GM15510 (cell line): ENCODE measurements at regions not wholly inside any gene's neighbourhood (a gene's known extent, or its start where the extent isn't known, plus 50 kb on each side); places are given as distances from the start of the nearest gene placed in this dataset.

Source experiments
- POLR2A ChIP-seq: IDR thresholded peaks from 3 replicates; pipeline ENCODE4 v1.6.1; 2011; ENCODE audit warnings: borderline replicate concordance; ENCODE audit not compliant: insufficient read length; ENCODE audit errors: extremely low read depth

DNA sequence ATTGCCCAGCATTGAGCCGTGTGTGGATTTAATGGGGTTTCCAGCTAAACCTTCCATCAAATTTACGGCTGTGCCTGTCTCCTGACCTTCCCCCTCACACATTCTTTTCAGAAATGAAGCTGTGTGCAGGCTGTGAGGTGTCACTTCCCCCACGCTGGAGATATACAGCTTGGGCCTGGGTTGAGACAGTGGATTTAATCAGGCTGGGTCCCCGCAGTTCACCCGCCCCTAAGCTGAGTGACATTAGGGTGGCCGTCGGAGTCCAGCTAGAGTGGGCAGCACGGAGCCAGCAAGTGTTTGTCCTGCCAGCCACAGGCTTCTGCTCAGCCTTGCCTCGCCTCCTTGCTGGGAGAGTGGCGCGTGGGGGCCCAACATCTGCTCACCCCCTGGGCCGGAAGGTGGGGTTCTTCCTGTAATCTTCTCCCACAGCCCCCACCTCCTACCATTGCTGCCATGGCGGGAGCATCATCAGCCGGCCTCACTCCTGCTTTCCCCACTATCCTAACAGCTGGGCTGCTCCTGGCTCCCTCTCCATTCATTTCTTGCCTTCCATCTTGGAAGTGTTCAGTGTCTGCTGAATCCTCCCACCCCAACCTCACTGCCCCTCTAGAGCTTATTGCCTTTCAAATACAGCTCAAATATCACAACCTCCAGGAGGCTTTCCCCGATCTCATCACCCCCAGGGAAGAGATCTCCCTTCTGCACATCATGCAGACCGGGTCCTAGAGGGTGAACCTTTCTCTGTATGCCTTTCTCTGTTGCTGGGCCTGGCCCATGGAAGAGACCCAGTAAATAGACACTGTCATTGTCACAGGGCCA, 149.0 kb downstream of the GLI2 start:
- no peak for TF ChIP-seq POLR2A

DNA sequence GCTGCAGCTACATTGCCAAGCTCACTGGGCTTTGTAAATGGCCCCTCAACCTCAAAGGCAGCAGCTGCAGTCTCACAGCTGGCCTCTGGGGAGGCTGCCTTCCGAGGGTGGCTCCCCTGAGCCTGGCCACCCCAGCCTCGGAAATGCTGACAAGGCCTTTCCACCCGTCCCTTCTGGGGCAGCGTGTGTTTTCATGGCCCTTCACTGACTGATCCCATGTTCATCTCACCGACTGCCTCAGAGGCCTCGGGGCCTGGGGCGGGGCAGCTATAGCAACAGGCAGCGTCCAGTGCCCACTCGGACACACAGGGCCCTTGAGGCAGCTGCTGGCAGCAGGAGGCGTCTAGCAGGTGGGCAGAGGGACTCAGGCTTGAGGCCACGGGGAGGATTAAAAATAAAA, 149.7 kb downstream of the GLI2 start:
- TF ChIP-seq POLR2A = no peak

GRCh38 chr2:120885749-120886148, 150.1 kb downstream of the GLI2 start:
- TF ChIP-seq POLR2A = no peak

DNA sequence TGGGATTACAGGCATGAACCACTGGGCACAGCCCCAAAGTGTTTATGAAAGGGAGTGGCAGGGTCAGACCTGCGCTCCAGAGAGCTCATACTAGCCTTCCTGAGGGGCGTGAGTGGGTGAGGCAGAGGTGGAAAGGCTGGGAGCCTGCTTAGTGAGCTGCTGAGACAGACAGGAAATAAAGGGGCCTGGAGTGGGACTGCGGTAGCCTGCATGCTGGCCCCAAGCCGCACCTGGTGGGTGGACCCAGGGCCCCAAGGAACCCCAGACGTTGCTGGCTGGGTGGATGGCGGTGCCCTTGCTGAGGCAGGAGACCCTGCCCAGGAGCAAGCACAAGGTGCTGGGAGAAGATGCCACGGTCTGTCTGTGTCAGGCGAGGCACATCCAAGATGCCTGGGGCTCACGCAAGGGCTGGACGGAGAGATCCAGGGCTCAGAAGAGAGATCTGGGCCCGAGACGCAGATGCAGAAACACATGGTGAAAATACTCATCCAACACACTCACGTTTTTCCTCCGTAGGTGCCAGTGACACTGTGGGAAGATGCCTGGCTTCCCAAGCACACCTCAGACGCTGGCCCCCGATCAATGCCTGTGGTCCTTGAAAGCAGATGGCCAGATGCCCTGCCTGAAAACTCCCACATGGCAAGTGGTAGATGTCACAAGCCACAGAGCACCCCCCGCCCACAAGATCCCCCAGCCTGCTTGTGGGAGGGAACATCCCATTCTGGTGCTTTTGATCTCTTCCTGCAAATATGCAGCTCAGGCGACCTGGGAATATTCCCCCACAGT, 151.1 kb downstream of the GLI2 start:
- no peak for TF ChIP-seq POLR2A

DNA sequence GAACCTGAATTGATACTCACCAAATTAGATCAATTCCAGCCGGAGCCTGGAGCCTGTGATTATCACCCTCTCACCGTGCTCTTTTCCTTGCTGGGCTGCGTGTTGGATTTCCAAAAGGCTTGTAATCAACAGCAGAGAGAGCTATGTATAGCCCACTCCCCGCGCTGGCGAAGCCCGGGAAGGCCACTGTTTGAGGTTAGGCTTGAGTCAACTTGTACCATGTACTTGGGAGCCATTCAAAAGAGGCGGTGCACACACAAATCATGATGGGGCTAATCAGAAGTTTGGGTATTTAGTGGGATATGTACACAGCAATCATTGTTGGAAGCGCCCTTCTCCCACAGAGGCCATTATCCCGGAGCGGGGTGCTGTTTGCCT, 151.6 kb downstream of the GLI2 start:
- TF ChIP-seq POLR2A = no peak

DNA sequence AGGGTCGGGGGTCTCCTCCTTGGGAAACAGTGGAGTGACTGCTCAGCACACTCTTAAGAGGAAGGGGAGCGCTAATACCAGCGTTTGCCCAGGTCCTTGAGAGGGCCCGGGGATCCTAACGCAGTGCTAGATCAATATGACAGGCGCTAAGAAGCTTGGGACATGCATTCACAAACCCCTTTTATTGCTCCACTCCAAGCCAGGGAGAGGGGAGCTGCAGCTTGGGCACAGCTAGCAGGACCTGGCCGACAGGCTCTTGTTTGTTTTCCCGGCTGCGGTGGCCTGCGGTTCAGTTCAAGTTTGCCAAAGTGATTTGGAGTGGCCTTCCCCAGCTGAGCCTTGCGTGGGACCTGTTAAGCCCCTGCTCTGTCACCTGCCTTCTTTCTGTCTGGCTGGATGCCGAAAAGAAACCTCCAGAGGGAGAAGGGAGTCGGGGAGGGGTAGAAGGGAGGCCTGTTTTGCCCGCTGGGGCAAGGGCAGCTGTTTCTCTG, 152.1 kb downstream of the GLI2 start:
- no peak for TF ChIP-seq POLR2A

GRCh38 chr2:120888851-120889250, 153.2 kb downstream of the GLI2 start:
- no peak for TF ChIP-seq POLR2A

DNA sequence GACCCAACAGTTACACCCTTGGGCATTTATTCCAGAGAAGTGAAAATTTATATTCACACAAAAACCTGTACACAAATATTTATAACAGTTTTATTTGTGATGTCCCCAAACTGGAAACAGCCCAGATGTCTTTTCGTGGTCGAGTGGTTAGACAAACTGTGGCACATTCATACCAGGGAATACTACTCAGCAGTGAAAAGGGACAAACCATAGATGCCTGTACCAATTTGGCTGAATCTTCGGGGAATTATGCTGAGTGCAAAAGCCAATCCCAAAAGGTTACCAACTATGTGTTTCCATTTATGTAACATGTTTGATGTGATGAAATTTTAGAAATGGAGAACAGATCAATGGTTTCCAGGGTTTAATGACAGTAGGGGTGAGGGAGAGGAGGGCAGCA, 154.3 kb downstream of the GLI2 start:
- no peak for TF ChIP-seq POLR2A

GRCh38 chr2:120890566-120891360, 155.1 kb downstream of the GLI2 start:
- TF ChIP-seq POLR2A = no peak

DNA sequence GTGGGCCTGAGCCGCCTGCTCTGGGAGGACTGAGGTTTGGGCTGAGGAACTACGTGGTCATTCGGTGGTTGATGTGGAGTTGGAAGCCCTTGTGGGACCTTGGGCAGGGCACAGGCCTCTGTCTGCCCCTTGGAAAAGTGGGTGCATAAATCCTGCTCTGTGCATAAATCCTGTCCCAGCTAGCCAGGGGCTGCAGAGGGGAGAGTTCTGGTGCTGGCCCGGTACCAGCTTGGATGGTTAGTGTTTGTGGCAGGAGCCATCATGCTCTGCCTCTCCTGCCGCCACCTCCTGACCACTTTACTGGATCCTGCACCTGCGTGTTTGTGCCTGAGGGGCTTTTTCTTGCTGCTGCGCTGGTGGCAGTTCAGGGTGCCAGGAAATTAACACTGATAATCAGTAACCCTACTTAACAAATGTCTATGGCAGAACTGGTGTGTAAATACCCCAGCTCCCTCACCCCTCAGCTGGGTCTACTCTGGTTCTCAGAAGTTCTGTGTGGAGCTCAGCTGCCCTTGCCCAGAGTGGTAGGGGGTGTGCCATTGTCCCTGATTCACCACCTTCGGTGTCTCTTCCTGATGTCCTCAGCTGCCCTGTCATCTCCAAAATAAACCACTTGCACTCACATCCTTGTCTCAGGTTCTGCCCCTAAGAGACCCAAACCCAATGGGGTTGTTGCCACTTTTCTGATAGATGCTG, 156.8 kb downstream of the GLI2 start:
- no peak for TF ChIP-seq POLR2A

- no peak for TF ChIP-seq POLR2A
Measured at GRCh38 chr2:120892967-120893667, 157.4 kb downstream of the GLI2 start.

DNA sequence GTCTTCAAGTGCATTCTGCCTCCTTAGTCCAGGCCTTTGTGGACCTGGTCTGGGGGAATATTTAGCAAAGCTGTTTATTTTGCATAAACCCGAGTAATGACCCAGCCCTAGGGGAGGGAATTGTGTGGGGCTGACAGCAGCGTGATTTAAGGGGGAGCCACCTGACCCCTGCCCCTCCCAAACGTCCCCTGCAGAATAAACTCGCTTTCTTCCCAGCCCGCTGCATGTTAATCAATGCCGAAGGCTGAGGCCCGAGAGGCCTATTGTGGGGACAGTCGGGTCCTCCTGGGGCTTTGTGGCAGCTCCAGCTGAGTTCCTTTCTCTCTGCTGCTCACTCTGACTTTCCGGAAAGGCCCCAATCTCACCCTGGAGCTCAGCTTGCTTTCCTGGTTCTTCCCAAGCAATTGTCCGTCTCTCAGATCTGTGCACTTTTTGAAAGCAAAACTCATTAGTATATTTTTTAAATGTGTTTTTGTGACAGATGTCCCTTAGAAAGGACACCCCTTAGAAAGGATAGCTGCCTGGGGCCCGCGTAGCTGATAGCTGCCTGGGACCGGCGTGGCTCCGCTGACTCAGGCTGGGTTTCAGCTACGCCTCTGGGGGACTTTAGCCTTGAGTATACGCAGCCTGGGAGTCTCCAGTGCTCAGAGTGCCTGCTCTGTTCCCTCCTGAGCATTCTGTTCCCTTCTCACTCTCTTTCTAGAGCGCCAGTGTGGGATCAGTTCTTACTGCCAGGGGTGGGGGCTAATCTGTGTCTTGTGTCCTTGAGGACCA, 158.3 kb downstream of the GLI2 start:
- TF ChIP-seq POLR2A = no peak

DNA sequence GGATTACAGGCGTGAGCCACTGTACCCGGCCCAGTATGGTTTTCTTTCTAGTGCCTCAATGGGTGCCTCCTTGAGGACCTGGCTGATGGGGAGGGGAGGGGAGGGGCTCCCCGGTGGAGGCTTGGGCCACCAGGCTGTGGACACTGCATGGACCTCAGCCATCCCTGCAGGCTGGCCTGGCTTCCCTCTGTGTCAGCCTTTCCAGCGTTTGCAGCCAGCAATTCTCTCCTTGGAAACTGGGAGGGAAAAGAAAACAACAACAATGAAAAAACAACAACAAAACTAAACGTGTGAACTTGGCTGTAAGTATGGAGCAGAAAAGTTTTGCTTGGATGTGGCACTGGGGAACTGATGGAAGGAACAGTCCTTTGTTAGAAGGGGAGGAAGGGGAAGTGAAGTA, 159.3 kb downstream of the GLI2 start:
- no peak for TF ChIP-seq POLR2A

- TF ChIP-seq POLR2A = no peak
Measured at GRCh38 chr2:120896126-120896525, 160.5 kb downstream of the GLI2 start.

- no peak for TF ChIP-seq POLR2A
Measured at GRCh38 chr2:120896901-120897300, 161.2 kb downstream of the GLI2 start.
